RWPE1 (cell line): ENCODE measurements at regions not wholly inside any gene's neighbourhood (a gene's known extent, or its start where the extent isn't known, plus 50 kb on each side); places are given as distances from the start of the nearest gene placed in this dataset.

ENCODE experiments used
- CTCF ChIA-PET: fragments of 350-600 bp; sonication (Branson Sonifier 250); formaldehyde crosslinking; extraction: SDS; loops from one replicate; lab custom pipeline; 2021; lab: Yijun Ruan, JAX
- POLR2A ChIA-PET: fragments of 400-600 bp; formaldehyde crosslinking; extraction: SDS; loops from one replicate; lab custom pipeline; 2020; ENCODE audit warnings: antibody characterized with exemption; ENCODE audit not compliant: low non-redundant PET; lab: Yijun Ruan, JAX
- DNase-seq: peaks from one replicate; pipeline ENCODE4 v3.0.0; 2012; ENCODE audit warnings: low spot score
- H3K27ac ChIP-seq: fragments of 450-650 bp; 2 replicates; pipeline ENCODE4 v1.5.1; 2017
- CTCF ChIP-seq: fragments of 450-650 bp; conservative IDR thresholded peaks from 2 replicates; pipeline ENCODE4 v1.5.1; 2017; ENCODE audit warnings: low read depth, mild to moderate bottlenecking

DNA sequence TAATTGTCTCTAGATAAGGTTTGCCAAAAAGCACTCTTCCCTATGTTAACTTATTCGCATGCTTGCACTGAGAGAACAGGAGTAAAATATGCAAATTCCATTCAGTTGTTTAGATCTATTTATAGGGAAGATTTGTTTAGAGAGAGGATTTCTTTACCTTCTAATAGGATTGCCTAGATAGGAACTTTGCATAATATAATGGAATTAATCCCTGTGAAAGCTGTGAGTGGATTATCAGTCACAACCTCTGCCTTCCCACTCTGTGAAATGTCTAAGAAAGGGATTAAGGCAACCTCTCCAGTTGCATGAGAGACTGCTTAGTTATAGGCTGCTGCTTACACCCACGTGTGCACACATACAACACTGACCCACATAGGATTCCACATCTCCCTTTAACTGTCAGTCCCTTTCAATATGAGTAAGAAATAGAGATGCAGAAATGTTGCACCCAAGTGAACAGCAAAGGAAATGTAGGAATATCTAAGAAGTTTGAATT lies 83.2 kb downstream of the ALG10B start:
- H3K27ac ChIP-seq = no peak overlapping the region
- no peak for TF ChIP-seq CTCF
- POLR2A ChIA-PET = no interaction called here
- no peak for DNase-seq
- CTCF ChIA-PET = no interaction called here

DNA sequence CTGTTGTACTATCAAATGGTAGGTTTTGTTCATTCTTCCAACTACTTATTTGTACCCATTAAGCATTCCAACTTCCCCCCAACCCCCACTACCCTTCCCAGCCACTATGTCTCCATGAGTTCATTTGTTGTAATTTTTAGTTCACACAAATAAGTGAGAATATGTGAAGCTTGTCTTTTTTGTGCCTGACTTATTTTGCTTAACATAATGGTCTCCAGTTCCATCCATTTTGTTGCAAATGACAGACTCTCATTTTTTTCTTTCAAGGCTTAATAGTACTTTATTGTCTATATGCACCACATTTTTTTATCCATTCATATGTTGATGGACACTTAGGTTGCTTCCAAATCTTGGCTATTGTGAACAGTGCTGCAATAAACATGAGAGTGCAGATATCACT lies 86.2 kb downstream of the ALG10B start:
- CTCF ChIA-PET = no interaction called here
- no peak for TF ChIP-seq CTCF
- no peak overlapping the region for H3K27ac ChIP-seq
- POLR2A ChIA-PET = no interaction called here
- DNase-seq = no peak

DNA sequence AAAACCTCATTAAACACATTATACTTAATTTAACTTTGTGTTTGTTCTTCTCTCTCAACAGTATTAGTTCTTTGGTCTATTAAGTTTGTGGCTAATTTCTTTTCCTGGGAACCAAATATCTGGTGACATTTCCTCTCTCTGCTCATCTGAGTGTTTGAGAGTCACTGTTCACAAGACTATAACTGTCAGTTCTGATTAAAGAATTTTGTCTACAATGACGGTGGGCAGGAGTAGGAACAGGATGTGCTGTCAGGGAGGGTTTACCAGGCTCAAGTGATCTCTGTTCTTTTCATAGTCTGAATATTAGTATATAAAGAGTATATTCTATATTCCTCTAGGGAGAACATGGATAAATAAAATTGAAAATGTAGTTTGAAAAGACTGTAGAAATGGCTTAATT lies 92.9 kb downstream of the ALG10B start:
- H3K27ac ChIP-seq = no peak overlapping the region
- CTCF ChIA-PET = no interaction called here
- no peak for TF ChIP-seq CTCF
- DNase-seq = no peak
- POLR2A ChIA-PET = no interaction called here

GRCh38 chr12:38411426-38411825 lies 94.9 kb downstream of the ALG10B start:
- DNase-seq = no peak
- no peak for TF ChIP-seq CTCF
- ChIA-PET POLR2A (no interaction called here), CTCF (no interaction called here)
- H3K27ac ChIP-seq = no peak overlapping the region

- POLR2A ChIA-PET = no interaction called here
- TF ChIP-seq CTCF = no peak
- DNase-seq = no peak
Measured at GRCh38 chr12:38411946-38412345, 95.4 kb downstream of the ALG10B start.

DNA sequence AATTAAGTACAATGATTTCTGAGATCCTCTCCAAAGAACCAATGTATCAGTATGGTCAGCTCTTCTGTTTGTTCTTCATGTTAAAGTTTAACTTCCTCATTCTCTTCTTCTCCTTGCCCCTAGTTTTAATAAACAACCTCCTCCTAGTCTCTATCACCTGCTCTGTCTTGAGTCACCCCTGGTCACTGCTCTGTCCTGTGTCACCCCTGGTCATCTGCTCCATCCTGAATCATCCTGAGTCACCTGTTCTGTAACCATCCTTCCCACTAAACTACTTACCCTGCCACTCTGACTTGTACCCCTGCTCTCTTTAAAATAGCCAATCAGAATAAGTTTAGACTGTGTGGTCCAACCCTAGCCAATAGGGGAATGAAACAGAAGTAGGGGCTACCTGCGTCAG lies 100.5 kb downstream of the ALG10B start:
- DNase-seq = no peak
- ChIA-PET POLR2A (no interaction called here), CTCF (no interaction called here)
- no peak overlapping the region for H3K27ac ChIP-seq
- no peak for TF ChIP-seq CTCF

More at GRCh38 chr12:38411946-38412345, 95.4 kb downstream of the ALG10B start:
- no peak overlapping the region for H3K27ac ChIP-seq
- CTCF ChIA-PET = no interaction called here

DNA sequence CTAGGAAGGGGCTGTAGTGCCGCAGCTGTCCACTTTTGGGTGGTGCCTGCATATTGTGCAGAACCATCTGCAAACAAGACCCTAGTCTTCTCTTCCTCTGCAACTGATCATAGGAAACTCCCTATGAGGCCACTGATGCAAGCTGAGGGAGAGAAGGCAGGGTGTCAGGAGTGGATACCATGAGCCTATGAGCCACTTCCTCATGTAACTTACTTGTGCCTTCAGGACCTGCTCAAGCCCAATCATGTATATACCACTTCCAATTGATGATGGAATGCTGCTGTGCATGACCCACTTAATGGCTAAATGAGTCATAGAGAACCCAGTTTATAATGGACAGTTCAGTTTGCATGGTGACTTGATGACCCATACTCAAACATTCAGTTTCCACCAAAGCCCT lies 107.9 kb downstream of the ALG10B start:
- CTCF ChIA-PET = no interaction called here
- TF ChIP-seq CTCF = no peak
- POLR2A ChIA-PET = no interaction called here
- no peak for DNase-seq
- H3K27ac ChIP-seq = no peak overlapping the region
